ENCODE measurements at regions not wholly inside any gene's neighbourhood (a gene's known extent, or its start where the extent isn't known, plus 50 kb on each side); places are given as distances from the start of the nearest gene placed in this dataset.

DNA sequence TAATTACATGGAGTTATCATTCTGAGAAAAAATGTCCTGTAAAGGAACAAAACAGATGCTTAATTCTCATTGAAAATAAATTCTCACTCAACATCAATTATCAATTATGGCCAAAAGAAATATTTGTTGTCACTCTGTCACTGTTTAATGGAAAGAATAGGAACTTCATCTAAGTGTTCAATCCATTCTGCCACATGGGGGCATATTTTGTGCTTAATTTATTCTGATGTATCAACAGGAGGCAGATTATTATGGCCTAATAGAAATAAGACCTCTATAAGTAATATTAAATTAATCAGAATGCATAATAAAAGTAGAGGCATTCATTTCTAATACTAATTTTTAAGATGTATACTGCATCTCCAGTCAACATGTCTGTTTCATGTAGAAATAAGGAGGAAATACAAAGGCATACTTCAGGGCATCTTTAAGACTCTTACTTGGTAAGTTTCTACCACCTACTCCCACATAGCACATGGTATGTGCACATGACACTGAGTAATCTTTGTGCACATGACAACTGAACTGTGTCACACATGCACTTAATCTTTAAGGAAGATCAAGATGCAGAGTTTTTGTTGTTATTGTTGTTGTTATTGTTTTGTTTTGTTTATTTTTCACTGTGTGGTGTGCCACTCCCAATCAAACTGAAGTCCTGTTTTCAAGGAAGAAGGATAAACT, 420.4 kb upstream of the SEMA3A start:
- no peak for DNase-seq

DNA sequence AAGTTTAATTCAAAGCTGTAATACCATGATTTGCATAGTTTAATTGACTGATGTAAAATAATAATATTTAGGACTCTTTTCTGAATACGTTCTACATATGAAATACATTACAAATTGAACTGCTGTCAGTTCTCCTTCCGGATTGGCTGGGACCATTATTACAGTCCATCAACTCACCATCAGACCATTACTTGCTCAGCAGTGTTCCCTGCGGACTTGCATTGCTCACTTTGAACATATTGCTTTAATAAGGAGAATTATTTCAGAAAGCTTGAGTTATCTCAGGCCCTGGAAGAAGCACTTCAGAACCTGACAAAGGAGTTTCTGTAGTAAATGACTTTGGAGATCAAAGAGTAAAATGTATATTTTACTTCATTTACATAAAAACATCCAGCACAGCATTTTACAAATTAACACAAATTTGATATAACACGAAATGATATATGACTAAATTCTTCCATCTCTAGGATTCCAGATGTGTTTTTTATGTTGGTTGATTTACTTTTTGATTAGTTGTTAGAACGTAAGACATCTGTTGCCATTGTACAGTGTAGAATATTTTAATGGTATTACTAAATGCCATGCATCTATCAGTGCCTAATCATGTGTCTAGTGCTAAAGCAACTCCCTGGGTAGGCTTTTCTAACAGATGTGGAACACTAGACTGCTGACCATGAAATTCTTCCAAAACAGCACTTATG, 418.5 kb upstream of the SEMA3A start:
- no peak for DNase-seq

DNA sequence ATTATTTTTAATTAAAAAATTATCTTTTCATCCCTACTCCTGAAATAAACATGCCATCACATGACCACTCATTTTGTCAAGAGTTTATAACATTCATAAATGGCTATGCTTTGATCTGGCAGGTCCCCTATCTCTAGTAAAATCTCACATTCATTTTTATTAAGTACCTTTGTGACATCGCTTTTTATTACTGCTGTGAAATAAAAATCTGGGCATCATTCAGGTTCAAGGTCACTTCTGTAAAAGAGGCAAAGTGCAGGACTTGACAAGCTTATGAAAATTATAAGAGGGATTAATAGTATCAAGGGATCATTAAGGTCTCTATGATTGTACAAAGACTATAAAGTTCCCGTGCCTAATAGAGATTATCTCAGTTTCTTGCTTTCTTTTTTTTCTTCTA, 416.8 kb upstream of the SEMA3A start:
- DNase-seq = no peak

DNA sequence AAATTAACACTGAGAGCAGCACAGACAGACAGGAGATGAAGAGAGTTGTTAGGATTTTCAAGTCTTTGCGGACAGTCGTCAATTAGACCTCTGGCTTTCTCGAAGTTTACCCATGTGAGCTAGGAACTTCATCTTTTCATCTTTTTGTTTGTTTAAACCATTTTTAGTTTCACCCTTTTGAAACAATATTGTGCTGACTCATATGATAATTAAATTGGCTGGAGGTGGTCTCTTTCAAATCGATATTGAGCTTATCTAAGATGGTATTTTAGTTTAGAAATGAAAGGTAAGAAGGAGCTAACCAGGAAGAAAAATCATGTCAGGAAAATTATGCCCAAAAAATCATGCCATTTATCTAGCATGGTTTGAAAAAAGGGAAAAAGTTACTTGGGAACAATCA, 415.8 kb upstream of the SEMA3A start:
- no peak for DNase-seq

DNA sequence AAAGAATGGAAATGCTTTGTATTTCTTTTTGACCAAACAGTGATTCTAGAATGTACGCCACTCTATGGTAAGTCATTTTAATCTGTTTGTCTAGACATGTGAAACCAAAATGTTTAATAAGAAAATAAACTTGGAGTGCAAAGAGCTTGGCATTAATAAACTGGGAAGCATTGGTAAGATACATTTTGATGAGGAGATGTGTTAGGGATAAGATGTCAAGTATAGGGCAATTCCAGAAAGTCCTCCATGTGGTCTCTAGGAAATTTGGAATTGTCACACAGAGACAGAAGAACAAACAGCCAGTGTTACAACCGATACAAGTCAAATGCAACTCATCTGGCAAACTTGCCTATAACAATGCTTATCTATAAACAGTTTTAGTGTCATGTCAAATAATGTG, 410.7 kb upstream of the SEMA3A start:
- no peak for DNase-seq

DNA sequence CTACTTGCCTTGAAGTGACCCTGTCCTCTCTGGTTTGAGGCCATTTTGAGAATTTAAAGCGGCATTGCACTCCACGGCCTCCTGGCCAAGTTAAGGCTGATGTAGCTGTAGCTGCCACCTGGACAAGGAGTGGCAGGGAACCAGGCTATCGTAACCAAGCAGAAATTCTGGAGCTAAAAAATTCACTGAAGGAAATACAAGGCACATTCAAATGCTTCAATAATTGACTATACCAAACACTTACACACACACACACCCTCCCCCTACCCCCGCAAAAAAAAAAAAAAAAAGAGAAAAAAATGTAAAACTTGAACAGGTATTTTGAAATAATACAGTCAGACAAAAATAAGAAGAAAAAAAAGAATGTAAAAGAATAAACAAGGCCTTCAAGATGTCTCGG, 409.0 kb upstream of the SEMA3A start:
- DNase-seq = no peak

DNA sequence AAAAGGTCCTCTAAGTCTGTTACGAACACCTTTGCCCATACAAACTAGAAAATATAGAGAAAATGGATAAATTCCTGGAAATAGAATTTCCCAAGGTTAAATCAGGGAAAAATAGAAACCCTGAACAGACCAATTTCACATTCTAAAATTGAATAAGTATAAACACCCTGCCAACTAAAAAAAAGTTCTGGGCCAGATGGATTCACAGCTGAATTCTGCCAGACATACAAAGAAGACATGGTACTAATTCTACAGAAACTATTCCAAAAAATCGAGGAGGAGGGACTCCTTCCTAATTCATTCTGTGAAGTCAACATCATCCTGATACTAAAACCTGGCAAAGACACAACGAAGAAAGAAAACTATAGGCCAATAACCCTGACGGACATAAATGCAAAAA, 400.4 kb upstream of the SEMA3A start:
- no peak for DNase-seq

DNA sequence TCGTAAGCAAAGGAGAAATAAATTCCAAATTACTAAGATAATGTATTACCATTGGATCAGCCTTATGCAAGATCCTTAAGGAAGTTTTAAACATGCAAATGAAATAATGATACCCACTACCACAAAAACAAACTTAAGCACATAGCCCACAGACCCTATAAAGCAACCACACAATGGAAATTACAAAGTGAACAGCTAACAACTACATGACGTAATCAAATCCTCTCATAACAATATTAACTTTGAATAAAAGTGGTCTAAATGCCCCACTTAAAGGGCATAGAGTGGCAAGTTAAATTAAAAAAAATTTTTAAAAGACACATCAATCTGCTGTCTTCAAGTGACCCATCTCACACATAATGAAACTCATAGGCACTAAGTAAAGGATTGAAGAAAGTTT, 397.3 kb upstream of the SEMA3A start:
- no peak for DNase-seq

DNA sequence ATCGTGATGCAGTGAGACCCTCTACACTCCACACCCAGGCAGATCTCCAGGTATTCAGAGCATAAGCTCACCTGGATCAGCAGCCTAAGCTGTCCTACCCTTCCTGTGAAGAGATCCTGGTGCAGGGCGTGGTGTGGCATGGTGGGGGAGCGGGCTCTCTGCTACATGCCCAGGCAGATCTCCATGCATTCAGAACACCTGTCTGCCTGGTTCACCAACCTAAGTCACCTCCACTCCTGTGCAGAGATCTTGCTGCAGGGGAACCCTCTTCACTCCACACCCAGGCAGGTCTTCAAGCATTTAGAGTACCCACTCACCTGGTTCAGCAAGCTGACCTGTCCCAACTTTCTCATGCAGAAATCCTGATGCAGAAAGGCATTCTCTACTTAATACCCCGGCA, 394.4 kb upstream of the SEMA3A start:
- no peak for DNase-seq

DNA sequence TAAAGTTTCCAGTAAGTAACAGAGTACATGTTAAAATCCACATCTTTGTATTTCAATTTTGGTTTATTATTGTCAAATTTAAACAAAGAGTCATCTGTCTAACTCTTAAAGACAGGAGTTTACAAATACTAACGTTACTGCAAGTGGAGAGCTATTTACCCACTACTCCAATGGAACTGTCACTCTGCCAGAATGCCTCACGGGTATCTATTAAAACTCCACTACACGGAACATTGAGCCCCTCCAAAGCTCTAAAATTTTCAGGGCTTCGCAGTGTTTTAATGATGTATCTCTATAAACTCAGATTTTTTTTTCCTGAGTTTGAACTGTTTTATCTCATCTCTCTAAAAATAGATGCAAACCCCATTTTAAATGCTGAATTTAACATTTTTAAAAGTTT, 388.7 kb upstream of the SEMA3A start:
- no peak for DNase-seq

DNA sequence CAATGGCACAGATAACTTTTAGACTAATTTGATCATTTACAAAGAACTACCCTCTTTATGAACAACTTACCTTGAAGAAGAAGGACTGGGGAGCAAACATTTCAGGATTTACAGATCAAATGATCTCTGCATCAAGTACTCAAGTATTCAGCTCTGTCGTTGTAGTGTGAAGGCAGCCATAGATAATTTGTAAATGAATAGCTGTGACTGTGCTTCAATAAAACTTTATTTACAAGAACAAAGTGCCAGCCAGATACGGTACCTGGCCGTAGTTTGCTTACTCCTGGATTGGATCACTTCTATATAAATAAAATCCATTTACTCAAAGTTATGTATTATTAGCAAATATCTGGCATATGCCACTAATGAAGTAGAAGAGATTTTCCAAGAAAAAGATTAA, 388.2 kb upstream of the SEMA3A start:
- no peak for DNase-seq

DNA sequence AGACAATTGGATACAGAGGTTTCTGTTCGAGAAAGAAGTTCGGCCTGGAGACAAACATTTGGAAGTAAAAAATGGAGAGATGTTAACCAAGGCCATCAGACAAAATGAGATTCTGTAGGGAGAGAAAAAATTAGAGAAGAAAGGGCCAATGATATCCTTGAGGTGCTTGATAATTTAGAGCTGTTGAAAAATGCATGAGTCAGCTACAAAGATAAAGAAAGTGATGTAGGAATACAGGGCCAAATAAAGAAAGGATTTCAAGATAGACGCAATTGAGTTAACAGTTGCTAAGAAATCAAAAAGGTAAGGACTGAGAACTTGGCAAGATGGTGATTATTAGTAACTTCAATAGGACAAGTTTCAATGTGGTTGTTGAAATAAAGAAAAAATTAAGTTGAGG, 384.2 kb upstream of the SEMA3A start:
- no peak for DNase-seq

DNA sequence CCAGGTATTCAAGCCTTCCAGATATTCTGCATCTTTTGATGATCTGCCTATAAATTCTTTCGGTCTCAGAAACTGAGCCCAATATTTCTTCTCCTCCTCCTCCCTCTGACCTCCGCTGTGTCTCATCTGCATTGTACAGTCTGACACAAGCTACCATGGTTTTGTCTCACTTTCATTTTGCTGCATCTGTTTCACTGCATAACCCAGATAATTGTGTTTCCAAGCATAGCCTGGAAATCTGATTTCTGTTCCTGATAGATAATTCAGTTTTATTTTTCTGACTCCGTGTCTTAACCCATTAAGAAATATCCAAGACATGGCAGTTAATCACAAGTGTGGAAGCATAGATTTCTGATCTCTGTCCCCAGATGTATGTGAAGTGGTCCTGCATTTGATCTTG, 374.2 kb upstream of the SEMA3A start:
- DNase-seq = no peak

DNA sequence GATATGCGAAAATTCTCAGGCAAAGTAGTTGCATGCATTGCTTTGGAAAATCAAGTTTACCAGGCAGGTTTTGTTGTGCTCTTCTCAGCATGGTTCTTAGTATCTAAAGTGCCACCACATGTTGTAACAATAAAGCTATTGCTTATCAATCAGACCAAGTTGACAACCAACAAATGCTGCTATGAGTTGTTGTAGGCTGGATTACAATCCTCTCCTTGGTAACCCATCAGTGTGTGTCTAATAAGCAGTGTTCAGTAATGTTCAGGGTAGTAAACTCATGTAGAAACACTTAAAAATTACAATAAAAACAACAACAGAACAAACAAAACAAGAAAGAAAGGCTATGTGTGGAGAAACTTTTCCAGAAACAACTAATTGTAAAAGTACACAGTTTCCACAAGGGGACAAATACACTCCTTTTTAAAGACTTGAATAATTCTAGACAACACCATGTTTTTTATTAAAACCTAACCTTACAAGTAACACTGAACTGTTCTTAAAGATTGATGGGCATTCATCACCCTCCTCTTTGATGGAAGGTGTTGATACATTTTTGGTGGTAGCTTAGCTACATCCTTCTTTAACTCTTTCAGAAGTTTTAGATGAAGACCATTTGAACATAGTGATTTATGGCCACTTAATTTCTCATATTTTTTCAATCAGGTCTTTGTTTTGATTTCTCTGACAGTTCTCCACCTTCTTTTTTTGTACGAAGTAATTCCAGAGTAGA, 370.9 kb upstream of the SEMA3A start:
- no peak for DNase-seq

DNA sequence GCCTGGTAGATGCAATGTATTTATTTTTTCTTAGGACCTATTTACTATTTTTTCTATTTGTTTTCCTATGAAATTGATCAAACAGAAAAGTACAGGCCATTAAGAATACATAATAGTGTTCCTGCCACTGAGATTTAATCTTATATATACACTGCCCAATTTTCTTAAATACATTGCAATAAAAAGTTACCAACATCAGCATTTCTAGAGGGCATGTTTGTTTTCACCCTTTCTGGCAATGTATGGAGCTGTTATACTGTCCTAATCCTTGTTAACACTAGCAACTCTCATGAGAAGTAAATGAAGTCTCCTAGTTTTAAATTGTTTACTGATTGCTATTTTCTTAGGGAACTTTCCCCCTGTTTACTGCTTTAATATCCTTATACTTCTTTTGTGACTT, 359.1 kb upstream of the SEMA3A start:
- DNase-seq = no peak

DNA sequence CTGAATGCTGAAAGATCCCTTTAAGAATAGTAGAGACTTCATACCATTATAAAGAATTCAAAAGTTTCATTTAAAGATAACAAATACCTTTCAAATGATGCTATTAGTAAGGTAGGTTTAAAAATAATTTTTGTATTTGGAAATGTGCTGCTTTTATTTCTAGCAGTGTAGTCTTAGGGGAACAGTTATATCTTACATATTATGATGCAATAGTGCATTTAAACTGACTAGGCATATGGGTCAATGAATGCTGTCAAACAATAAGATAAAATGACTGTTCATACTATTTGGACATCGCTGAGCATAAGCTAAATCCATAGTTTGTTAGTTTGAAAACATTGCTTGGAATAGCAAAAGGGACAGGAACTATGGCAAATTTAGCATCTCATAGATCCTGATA, 354.8 kb upstream of the SEMA3A start:
- DNase-seq = no peak

DNA sequence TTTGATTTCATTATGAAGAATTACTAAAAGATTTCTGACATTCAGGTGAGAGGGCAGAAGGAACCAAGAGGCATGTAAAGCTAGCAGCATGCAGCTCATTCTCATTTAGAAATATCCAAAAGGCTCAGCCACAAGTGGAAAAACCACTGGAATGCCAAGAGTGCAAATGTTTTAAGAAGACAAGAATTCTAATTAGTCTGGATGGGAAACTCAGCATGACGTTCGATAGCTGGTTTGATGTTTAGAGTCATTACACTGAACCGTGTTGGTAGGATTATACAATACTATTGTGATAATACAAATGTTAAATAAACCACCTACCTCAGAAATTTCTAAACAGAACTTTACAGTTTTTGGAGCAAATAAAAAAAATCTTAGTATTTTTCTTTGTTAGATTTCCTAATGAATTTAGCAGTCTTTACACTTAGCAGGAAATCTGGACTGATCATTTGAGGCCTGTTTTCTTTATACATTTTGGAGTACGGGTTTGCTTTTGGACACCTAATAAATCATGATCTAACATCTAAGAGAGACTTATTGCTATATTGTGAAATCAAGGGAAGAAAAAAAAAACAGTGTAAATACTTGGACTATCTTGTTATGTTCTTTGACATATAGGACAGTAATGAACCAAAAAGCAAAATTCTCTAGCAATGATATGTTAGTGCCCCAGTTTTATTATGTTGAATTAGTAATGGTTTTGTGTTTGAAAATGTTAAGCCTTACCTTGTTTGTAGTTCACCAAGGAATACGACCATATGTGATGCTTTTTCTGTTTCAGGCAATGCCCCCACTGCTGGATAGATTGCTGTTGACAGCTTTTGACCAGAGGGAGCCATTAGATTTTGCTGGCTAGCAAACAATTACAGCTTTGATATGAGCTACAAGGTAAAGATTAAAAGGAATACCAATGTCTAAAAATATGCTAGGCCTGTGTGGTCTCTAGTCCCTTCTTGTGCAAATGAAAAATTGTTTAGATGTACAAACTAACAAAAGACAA, 354.1 kb upstream of the SEMA3A start:
- DNase-seq = no peak

DNA sequence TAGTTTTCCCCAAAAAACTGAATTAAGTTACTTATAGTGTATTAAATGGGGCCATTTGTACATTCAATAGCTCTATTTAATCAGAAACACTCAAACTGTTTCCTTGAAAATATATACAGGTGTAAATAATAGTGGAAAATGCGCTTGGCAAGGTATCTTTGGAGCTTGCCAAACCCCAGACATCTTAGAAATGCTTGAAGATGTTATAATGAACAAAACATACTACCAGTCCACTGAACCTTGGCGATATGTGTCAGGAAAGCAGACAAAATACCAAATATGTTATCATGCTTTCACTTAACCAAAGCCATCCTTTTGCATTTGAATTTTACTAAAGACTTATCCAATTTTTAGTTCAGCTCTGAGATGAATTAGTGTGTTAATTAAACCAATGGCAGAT, 352.7 kb upstream of the SEMA3A start:
- no peak for DNase-seq

DNA sequence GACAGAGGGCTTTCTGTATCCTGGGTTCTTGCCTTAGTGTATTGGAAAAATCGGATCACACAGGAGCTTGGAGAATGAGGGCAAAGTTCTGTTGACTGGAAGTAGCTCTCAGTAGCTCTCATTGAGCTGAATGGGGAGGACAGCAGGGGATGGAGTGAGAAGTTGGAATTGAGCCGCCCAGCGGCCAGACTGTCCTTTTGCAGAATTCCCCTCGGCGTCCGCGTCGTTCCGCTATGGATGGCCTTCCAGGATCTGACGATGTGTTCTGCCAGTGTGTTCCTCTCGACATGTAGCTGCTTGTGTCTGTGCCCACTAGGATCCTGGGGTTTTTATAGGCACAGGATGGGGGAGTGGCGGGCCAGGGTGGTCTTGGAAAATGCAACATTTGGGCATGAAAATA, 351.8 kb upstream of the SEMA3A start:
- DNase-seq = no peak

DNA sequence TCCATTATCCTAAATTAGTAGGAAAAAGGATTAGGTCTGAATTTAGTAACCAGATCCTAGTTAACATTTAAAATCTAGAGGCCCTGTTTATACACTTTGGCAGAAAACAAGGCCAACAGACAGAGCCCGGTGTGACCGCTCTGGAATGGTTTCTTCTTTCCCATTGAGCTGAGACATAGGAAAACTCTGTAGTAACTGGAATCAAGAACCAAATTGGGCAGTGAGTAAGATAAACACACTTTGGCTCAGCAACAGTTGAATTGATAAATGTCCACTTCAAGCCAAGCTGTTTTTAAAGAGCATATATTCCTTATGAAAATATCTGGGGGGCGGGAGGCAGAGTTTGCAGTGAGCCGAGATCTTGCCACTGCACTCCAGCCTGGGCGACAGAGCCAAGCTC, 343.7 kb upstream of the SEMA3A start:
- no peak for DNase-seq

DNA sequence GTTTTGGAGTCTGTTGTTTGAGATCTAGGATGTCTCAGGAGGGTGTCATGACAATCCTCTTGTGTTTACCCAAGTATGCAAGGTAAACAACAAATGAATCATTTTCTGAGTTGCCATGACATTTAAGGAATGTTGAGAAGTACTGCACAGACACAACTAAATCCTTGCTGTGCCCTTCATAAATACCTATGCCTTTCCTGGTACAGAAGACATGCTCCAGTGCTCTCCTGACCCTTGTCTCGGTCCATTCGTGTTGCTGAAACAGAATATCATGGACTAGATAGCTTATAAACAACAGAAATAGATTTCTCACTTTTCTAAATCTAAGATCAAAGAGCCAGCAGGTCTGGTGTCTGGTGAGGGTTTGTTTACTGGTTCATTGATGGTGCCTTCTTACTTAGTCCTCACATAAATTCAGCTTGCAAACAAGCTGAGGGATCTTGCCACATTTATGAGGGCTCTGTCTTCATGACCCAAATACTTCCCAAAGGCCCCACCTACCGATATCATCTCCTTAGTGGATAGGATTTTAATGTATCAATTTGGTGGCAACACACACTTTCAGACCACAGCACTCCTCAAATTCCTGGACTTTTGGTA, 341.8 kb upstream of the SEMA3A start:
- DNase-seq = no peak

DNA sequence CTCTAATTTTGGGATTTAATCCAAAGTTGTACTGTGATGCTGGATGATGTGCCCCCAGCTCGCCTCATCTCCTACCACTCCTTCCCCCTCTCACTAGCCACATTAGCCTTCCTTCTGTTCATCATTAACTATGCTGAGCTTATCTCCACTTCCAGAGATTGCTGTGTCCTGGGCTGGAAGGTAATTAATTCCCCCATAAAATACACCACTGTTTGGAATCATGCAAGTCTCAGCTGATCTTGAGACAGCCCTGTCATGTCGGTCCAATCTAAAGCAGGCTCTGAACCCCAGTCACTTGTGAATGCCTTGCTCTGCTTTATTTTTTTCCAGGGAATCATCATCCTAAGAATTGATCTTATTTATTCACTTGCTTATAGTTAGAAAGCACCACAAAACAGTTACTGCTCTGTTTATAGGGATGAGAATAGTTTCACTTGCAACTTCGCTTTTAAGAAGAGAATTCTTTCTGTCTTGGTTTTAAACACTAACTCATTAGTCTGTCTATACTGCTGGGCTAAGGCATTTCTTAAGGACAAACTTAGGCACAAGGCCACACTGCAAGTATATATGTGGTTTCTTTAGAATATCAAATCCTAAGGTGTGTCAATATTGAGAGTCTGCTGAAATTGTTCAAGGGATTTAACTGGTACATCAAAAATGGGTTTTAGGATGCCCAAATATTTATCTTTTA, 341.1 kb upstream of the SEMA3A start:
- no peak for DNase-seq

All from NCI-H1694 treated with DMSO at 0.1 percent for 48 hours (cell line).